Calu3 (cell line): ENCODE measurements at regions not wholly inside any gene's neighbourhood (a gene's known extent, or its start where the extent isn't known, plus 50 kb on each side); places are given as distances from the start of the nearest gene placed in this dataset.
"Not testable (repeated sequence)": the region's sequence is repeated elsewhere in the genome, so short reads cannot be mapped to it uniquely, and the experiment has no call there.

Source experiments
- BruUV-seq: library from RNA; stranded (reverse); fragments of 400-500 nt; replicated peaks from 2 replicates; lab custom pipeline; 2021; lab: Mats Ljungman, UMichigan
- CTCF ChIA-PET: fragments of 300-600 bp; sonication (Branson Sonifier 250); formaldehyde crosslinking; loops from one replicate; lab custom pipeline; 2022; ENCODE audit warnings: antibody characterized with exemption; lab: Charles Lee
- DNase-seq: peaks from one replicate; pipeline ENCODE4 v3.0.0; 2022
- H3K27ac Mint-ChIP-seq: one replicate; pipeline ENCODE4 v1.8.0; 2022; ENCODE audit warnings: mixed read lengths; ENCODE audit not compliant: unreplicated experiment
- H3K27me3 Mint-ChIP-seq: one replicate; pipeline ENCODE4 v1.8.0; 2022; ENCODE audit warnings: mixed read lengths; ENCODE audit not compliant: unreplicated experiment
- H3K36me3 Mint-ChIP-seq: one replicate; pipeline ENCODE4 v1.8.0; 2022; ENCODE audit warnings: mild to moderate bottlenecking, moderate library complexity, mixed read lengths; ENCODE audit not compliant: insufficient read depth, unreplicated experiment
- H3K4me1 Mint-ChIP-seq: one replicate; pipeline ENCODE4 v1.8.0; 2022; ENCODE audit warnings: mild to moderate bottlenecking, low read depth, mixed read lengths; ENCODE audit not compliant: unreplicated experiment
- H3K4me3 Mint-ChIP-seq: one replicate; pipeline ENCODE4 v1.8.0; 2022; ENCODE audit warnings: mild to moderate bottlenecking, low read depth, moderate library complexity, mixed read lengths; ENCODE audit not compliant: unreplicated experiment
- H3K9me3 Mint-ChIP-seq: one replicate; pipeline ENCODE4 v1.8.0; 2022; ENCODE audit warnings: low read depth, mixed read lengths; ENCODE audit not compliant: unreplicated experiment
- intact Hi-C: fragments of 100-400 bp; cut with micrococcal nuclease; formaldehyde crosslinking; loops from one replicate; pipeline ENCODE4 v1.10.0; 2022; ENCODE audit not compliant: unreplicated experiment
- TF ChIP-seq, protein P1 (sequence below): fragments of 200-600 bp; IDR thresholded peaks from one replicate; pipeline ENCODE4 v1.8.0; 2022; ENCODE audit warnings: antibody characterized with exemption; ENCODE audit not compliant: unreplicated experiment

DNA sequence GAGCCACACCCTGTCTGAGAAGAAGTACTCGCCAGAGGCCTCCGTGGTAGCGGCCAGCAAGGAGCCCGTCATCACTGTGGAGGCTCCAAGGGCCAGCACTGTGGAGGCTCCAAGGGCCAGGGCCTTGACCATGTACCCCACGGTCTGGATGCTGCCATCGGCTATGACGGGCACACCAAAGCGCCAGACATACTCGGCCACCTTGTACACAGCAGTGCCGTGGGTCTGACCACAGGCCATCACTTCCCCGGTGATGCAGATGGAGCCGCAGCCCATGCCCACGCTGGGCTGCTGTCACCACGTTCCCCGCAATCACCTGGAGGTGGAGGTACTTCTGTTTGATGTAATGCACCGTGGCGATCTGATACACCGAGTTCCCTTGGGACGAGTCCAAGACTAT lies 377.7 kb upstream of the MAOA start:
- Mint-ChIP-seq H3K9me3 (peaks cover 4% of the 10 kb centered on the region), H3K27me3 (no peaks in the 10 kb centered on the region), H3K4me1 (no peaks in the 10 kb centered on the region), H3K4me3 (no peak overlapping the region), H3K27ac (no peak overlapping the region), H3K36me3 (no peaks in the 10 kb centered on the region)
- BruUV-seq = no TSS peak
- intact Hi-C loops = no loop called here
- TF ChIP-seq, protein P1, sequence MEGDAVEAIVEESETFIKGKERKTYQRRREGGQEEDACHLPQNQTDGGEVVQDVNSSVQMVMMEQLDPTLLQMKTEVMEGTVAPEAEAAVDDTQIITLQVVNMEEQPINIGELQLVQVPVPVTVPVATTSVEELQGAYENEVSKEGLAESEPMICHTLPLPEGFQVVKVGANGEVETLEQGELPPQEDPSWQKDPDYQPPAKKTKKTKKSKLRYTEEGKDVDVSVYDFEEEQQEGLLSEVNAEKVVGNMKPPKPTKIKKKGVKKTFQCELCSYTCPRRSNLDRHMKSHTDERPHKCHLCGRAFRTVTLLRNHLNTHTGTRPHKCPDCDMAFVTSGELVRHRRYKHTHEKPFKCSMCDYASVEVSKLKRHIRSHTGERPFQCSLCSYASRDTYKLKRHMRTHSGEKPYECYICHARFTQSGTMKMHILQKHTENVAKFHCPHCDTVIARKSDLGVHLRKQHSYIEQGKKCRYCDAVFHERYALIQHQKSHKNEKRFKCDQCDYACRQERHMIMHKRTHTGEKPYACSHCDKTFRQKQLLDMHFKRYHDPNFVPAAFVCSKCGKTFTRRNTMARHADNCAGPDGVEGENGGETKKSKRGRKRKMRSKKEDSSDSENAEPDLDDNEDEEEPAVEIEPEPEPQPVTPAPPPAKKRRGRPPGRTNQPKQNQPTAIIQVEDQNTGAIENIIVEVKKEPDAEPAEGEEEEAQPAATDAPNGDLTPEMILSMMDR = no peak
- CTCF ChIA-PET = no interaction called here
- no peak for DNase-seq

DNA sequence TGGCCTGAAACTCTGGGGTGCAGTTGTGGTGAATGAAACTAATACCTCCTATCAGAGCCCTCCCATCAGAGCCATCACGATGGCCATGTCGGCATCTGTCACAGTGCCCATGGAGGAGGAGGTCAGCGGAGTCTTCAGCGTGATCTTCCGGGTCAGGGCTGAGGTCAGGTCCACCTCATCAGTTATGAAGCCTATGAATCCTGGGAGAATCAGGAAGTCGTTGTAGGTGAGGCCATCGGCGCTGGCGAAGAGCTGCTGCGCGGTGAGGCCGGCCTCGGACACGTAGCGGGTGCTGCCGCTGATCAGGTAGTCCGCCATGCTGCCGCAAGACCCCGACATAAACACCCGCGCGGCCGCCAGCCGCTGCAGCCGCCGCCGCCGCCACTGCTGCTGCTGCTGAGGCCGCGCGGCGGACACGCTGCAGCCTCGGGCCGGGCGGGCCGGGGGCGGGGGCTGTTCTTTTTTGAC lies 376.7 kb upstream of the MAOA start:
- no peaks in the 10 kb centered on the region for H3K27me3 Mint-ChIP-seq
- H3K9me3 Mint-ChIP-seq = peaks cover 3% of the 10 kb centered on the region

DNA sequence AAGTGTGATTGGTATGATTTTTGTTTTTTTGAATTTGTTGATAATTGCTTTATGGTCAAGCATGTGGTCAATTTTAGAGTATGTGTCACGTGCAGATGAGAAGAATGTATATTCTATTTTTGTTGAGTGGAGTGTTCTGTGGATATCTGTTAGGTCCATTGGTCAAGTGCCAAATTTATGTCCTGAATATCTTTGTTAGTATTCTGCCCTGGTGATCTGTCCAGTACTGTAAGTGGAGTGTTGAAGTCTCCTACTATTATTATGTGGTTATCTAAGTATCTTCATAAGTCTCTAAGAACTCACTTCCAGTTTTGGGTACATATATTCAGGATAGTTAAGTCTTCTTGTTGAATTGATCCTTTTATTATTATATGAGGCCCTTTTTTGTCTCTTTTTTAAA lies 372.9 kb upstream of the MAOA start:
- intact Hi-C loops = no loop called here
- Mint-ChIP-seq H3K27me3 (no peaks in the 10 kb centered on the region), H3K4me1 (no peaks in the 10 kb centered on the region), H3K27ac (no peak overlapping the region), H3K9me3 (peaks cover 3% of the 10 kb centered on the region), H3K4me3 (no peak overlapping the region), H3K36me3 (no peaks in the 10 kb centered on the region)
- DNase-seq = no peak
- TF ChIP-seq, protein P1 = no peak
- BruUV-seq = no TSS peak
- CTCF ChIA-PET = no interaction called here

More for the DNA sequence above, 376.7 kb upstream of the MAOA start:
- no TSS peak for BruUV-seq
- Mint-ChIP-seq H3K4me1 (no peaks in the 10 kb centered on the region), H3K4me3 (no peak overlapping the region), H3K36me3 (no peaks in the 10 kb centered on the region), H3K27ac (no peak overlapping the region)
- no peak for DNase-seq
- CTCF ChIA-PET = no interaction called here
- TF ChIP-seq, protein P1 = no peak
- intact Hi-C loops = no loop called here

DNA sequence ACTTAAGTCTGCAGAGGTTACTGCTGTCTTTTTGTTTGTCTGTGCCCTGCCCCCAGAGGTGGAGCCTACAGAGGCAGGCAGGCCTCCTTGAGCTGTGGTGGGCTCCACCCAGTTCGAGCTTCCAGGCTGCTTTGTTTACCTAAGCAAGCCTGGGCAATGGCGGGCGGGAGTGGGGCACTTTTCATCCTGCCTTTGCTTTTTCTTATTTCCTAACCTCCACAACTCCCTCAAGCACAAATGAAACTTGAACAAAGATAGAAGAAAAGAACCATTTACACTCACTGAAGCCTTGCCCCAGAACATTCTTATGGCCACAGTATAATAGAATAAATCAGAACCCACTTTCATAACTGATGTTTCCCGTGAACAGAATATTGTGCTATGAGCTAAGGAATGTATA lies 344.5 kb upstream of the MAOA start:
- H3K27me3 Mint-ChIP-seq, BruUV-seq, H3K36me3 Mint-ChIP-seq, H3K4me3 Mint-ChIP-seq, H3K27ac Mint-ChIP-seq, intact Hi-C loops, CTCF ChIA-PET, DNase-seq, H3K4me1 Mint-ChIP-seq, H3K9me3 Mint-ChIP-seq: not testable (repeated sequence)

DNA sequence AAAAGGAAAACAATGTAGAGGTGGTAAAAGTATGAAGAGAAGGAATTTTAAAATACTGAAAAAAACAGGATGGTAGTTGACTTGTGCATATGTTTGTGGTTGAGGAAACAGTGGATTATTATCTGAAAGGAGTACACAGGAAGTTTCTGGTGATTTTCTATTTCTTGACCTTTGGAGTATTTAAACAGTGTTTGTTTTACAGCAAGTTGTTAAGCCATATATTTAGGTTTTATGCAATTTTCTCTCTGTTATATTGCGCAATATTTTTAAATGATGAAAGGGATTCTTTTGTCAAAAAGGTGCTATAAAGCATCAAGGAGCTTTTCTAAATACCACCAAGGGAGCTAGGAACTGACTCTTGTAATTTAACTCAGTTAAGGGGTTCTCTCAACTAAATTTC lies 343.1 kb upstream of the MAOA start:
- DNase-seq = no peak
- H3K36me3 Mint-ChIP-seq = no peaks in the 10 kb centered on the region
- CTCF ChIA-PET = no interaction called here
- BruUV-seq = no TSS peak
- H3K4me3 Mint-ChIP-seq = no peak overlapping the region
- no peaks in the 10 kb centered on the region for H3K27me3 Mint-ChIP-seq
- TF ChIP-seq, protein P1 = no peak
- no peaks in the 10 kb centered on the region for H3K9me3 Mint-ChIP-seq
- intact Hi-C loops = no loop called here
- H3K4me1 Mint-ChIP-seq = no peaks in the 10 kb centered on the region
- no peak overlapping the region for H3K27ac Mint-ChIP-seq
